Neural cell (in vitro differentiated cells): ENCODE measurements at regions not wholly inside any gene's neighbourhood (a gene's known extent, or its start where the extent isn't known, plus 50 kb on each side); places are given as distances from the start of the nearest gene placed in this dataset.

Experiments
- H2AFZ ChIP-seq: fragments of 200-600, 300-800 bp; sonication (generic), shearing (Covaris generic); 2 replicates; pipeline ENCODE4 v1.6.0; 2014; ENCODE audit warnings: low read depth, mild to moderate bottlenecking, antibody characterized with exemption, low read length, moderate library complexity
- H3F3A ChIP-seq: fragments of 200-600 bp; shearing (Covaris generic); 2 replicates; pipeline ENCODE4 v1.6.1; 2016; ENCODE audit warnings: mild to moderate bottlenecking, moderate library complexity, mixed read lengths, antibody characterized with exemption, low read length; ENCODE audit not compliant: insufficient read depth, poor library complexity, severe bottlenecking
- H3K27ac ChIP-seq: fragments of 200-600, 300-800 bp; sonication (generic), shearing (Covaris generic); 2 replicates; pipeline ENCODE4 v1.5.1; 2014; ENCODE audit warnings: mild to moderate bottlenecking, low read length, moderate library complexity
- H3K27me3 ChIP-seq: fragments of 300-800, 200-600 bp; sonication (generic), shearing (Covaris generic); 2 replicates; pipeline ENCODE4 v1.6.0; 2014; ENCODE audit warnings: mild to moderate bottlenecking, low read depth, low read length, moderate library complexity; ENCODE audit not compliant: insufficient read depth
- H3K36me3 ChIP-seq: fragments of 300-800, 200-600 bp; sonication (generic), shearing (Covaris generic); 2 replicates; pipeline ENCODE4 v1.5.1; 2014; ENCODE audit warnings: mild to moderate bottlenecking, antibody characterized with exemption, low read length, moderate library complexity; ENCODE audit not compliant: insufficient read depth
- H3K4me2 ChIP-seq: fragments of 300-800, 200-600 bp; sonication (generic), shearing (Covaris generic); 2 replicates; pipeline ENCODE4 v1.6.0; 2014; ENCODE audit warnings: mild to moderate bottlenecking, low read length
- H3K4me3 ChIP-seq: fragments of 300-800, 200-600 bp; sonication (generic), shearing (Covaris generic); 2 replicates; pipeline ENCODE4 v1.5.1; 2014; ENCODE audit warnings: mild to moderate bottlenecking, low read length, moderate library complexity
- H3K79me2 ChIP-seq: fragments of 200-600 bp; shearing (Covaris generic); replicated peaks from 2 replicates; pipeline ENCODE4 v1.6.0; 2014; ENCODE audit warnings: mild to moderate bottlenecking, low read length, moderate library complexity; ENCODE audit not compliant: insufficient read depth
- H3K9ac ChIP-seq: fragments of 300-800, 200-600 bp; sonication (generic), shearing (Covaris generic); 2 replicates; pipeline ENCODE4 v1.6.1; 2016; ENCODE audit warnings: mild to moderate bottlenecking, low read length, mixed read lengths
- H3K9me2 ChIP-seq: fragments of 200-600 bp; shearing (Covaris generic); 2 replicates; pipeline ENCODE4 v1.6.1; 2016; ENCODE audit warnings: mild to moderate bottlenecking, low read length, mixed read lengths; ENCODE audit not compliant: insufficient read depth
- H3K9me3 ChIP-seq: fragments of 200-600, 300-800 bp; sonication (generic), shearing (Covaris generic); 2 replicates; pipeline ENCODE4 v1.6.1; 2016; ENCODE audit warnings: mild to moderate bottlenecking, mixed run types, low read length, moderate library complexity, mixed read lengths
- H4K20me1 ChIP-seq: fragments of 200-600 bp; shearing (Covaris generic); 2 replicates; pipeline ENCODE4 v1.6.1; 2016; ENCODE audit warnings: mild to moderate bottlenecking, mixed run types; ENCODE audit not compliant: insufficient read depth
- CTCF ChIP-seq: fragments of 450-650 bp; IDR thresholded peaks from 2 replicates; pipeline ENCODE4 v1.5.1; 2014; ENCODE audit warnings: antibody characterized with exemption, mild to moderate bottlenecking, moderate library complexity; ENCODE audit not compliant: poor library complexity, severe bottlenecking
- EP300 ChIP-seq: fragments of 450-650 bp; conservative IDR thresholded peaks from 2 replicates; pipeline ENCODE4 v1.6.1; 2014; ENCODE audit warnings: antibody characterized with exemption, mild to moderate bottlenecking, moderate library complexity; ENCODE audit not compliant: poor library complexity, severe bottlenecking
- EZH2 ChIP-seq: fragments of 200-600, 300-800 bp; shearing (Covaris generic), sonication (generic); IDR thresholded peaks from 2 replicates; pipeline ENCODE4 v1.6.1; 2014; ENCODE audit warnings: antibody characterized with exemption, low read length, borderline replicate concordance, mild to moderate bottlenecking; ENCODE audit not compliant: insufficient read depth, poor library complexity, severe bottlenecking
- MXI1 ChIP-seq: fragments of 450-650 bp; conservative IDR thresholded peaks from 2 replicates; pipeline ENCODE4 v1.6.1; 2014; ENCODE audit warnings: antibody characterized with exemption, mild to moderate bottlenecking; ENCODE audit not compliant: poor library complexity, severe bottlenecking
- POLR2AphosphoS5 ChIP-seq: IDR thresholded peaks from 2 replicates; pipeline ENCODE4 v1.6.1; 2012
- RAD21 ChIP-seq: fragments of 450-650 bp; conservative IDR thresholded peaks from 2 replicates; pipeline ENCODE4 v1.6.1; 2014; ENCODE audit warnings: antibody characterized with exemption, mild to moderate bottlenecking, moderate library complexity
- REST ChIP-seq: IDR thresholded peaks from 2 replicates; pipeline ENCODE4 v1.6.1; 2012; ENCODE audit warnings: borderline replicate concordance
- SMC3 ChIP-seq: fragments of 450-650 bp; conservative IDR thresholded peaks from 2 replicates; pipeline ENCODE4 v1.6.1; 2014; ENCODE audit warnings: antibody characterized with exemption, mild to moderate bottlenecking, moderate library complexity; ENCODE audit not compliant: poor library complexity
- TAF1 ChIP-seq: IDR thresholded peaks from 2 replicates; pipeline ENCODE4 v1.6.1; 2012; ENCODE audit warnings: low read depth

- Histone ChIP-seq H3K9me2 (no peaks in the 10 kb centered on the region), H3K9me3 (no peaks in the 10 kb centered on the region), H3K79me2 (no peaks in the 10 kb centered on the region), H3K27ac (no peak overlapping the region), H3F3A (no peaks in the 10 kb centered on the region), H3K27me3 (no peaks in the 10 kb centered on the region), H3K36me3 (no peaks in the 10 kb centered on the region), H2AFZ (no peak overlapping the region), H4K20me1 (no peaks in the 10 kb centered on the region), H3K9ac (no peak overlapping the region), H3K4me2 (no peak overlapping the region), H3K4me3 (no peak overlapping the region)
- TF ChIP-seq POLR2AphosphoS5: no peak
- TF ChIP-seq SMC3: no peak
- TF ChIP-seq EZH2: no peak
- TF ChIP-seq MXI1: no peak
- no peak for TF ChIP-seq RAD21
- no peak for TF ChIP-seq REST
- TF ChIP-seq TAF1: no peak
- TF ChIP-seq CTCF: no peak
- no peak for TF ChIP-seq EP300
Measured at GRCh38 chr4:24067367-24068193, 177.7 kb upstream of the PPARGC1A start.

DNA sequence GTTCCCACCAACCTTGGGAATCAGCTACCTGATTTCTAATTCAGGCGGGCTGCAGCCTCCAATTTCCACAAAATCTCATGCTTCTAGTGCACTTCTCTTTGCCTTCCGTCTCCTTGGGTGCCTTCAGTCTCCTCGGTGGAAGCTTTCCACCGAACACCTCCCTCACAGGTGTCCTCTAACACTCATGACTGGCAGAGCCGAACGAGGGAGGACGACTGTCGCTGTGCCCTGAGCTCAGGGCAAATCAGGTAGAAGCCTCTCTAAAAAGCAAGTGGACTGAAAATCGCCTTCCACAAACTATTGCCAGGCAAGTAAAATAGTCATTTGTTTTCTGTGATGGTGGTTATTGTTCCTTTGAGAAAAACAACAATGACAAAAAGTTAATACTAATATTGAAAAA is 176.1 kb upstream of the PPARGC1A start:
- Histone ChIP-seq H4K20me1 (no peaks in the 10 kb centered on the region), H3K9me2 (no peaks in the 10 kb centered on the region)

More for the DNA sequence above, 176.1 kb upstream of the PPARGC1A start:
- Histone ChIP-seq H3F3A (no peaks in the 10 kb centered on the region), H3K27ac (no peak overlapping the region), H3K9me3 (no peaks in the 10 kb centered on the region), H2AFZ (no peak overlapping the region), H3K9ac (no peak overlapping the region), H3K4me3 (no peak overlapping the region), H3K36me3 (no peaks in the 10 kb centered on the region), H3K4me2 (no peak overlapping the region), H3K27me3 (no peaks in the 10 kb centered on the region), H3K79me2 (no peaks in the 10 kb centered on the region)
- TF ChIP-seq SMC3 (no peak), MXI1 (no peak), REST (no peak), RAD21 (no peak), POLR2AphosphoS5 (no peak), CTCF (no peak), EZH2 (no peak), EP300 (no peak), TAF1 (no peak)
